Muscle of leg (tissue), 3 donors: ENCODE measurements at regions not wholly inside any gene's neighbourhood (a gene's known extent, or its start where the extent isn't known, plus 50 kb on each side); places are given as distances from the start of the nearest gene placed in this dataset.

ENCODE experiments used
- DNase-seq: peaks from one replicate; pipeline ENCODE4 v3.0.0; 2013
- H3K27ac ChIP-seq: one replicate; pipeline ENCODE4 v1.5.1; 2013; ENCODE audit warnings: mild to moderate bottlenecking, low read length, control low read depth
- H3K27me3 ChIP-seq: one replicate; pipeline ENCODE4 v1.6.1; 2013; ENCODE audit warnings: low read length; ENCODE audit not compliant: control insufficient read depth, insufficient read depth
- H3K36me3 ChIP-seq: one replicate; pipeline ENCODE4 v1.6.1; 2013; ENCODE audit warnings: low read length; ENCODE audit not compliant: control insufficient read depth, insufficient read depth
- H3K4me1 ChIP-seq: one replicate; pipeline ENCODE4 v1.6.1; 2013; ENCODE audit warnings: low read length; ENCODE audit not compliant: control insufficient read depth, insufficient read depth
- H3K4me3 ChIP-seq: one replicate; pipeline ENCODE4 v1.5.1; 2013; ENCODE audit warnings: low read length, control low read depth
- H3K9me3 ChIP-seq: replicated peaks from 2 replicates; pipeline ENCODE4 v1.6.1; 2013; ENCODE audit warnings: low read depth, low read length; ENCODE audit not compliant: control insufficient read depth
- WGBS: methylation state at CpG from one replicate; pipeline ENCODE4 v1.1.5; 2013; ENCODE audit warnings: missing lambda C conversion rate; ENCODE audit not compliant: insufficient coverage; 5-methylcytosine and 5-hydroxymethylcytosine counted together

DNA sequence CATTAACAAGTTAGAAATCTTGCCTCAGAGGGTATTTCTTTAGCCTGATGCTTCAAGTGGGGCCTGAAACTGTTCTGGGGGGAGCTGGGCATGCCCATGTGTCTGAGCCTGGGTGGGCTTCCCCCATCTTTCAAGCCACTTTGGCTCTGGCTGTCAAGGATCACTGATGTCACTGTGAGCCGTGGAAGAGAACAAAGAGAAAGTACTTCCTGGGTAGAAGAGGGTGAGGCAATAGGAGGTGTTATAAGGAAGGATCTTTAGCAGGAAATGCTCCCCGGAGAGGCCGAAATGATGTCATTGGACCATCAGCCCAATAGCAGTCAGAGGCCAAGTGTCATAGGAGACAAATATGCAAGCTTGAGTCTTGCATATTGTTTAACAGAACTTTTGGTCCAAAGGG is 228.4 kb upstream of the MEX3C start:
- DNase-seq, result no peak
- Histone ChIP-seq H3K4me1 (no peaks in the 10 kb centered on the region), H3K9me3 (no peaks in the 10 kb centered on the region), H3K27ac (no peak overlapping the region), H3K4me3 (no peak overlapping the region), H3K36me3 (no peaks in the 10 kb centered on the region), H3K27me3 (no peaks in the 10 kb centered on the region)
- 61% methylated on average over 3 of the region's 3 CpGs for WGBS

DNA sequence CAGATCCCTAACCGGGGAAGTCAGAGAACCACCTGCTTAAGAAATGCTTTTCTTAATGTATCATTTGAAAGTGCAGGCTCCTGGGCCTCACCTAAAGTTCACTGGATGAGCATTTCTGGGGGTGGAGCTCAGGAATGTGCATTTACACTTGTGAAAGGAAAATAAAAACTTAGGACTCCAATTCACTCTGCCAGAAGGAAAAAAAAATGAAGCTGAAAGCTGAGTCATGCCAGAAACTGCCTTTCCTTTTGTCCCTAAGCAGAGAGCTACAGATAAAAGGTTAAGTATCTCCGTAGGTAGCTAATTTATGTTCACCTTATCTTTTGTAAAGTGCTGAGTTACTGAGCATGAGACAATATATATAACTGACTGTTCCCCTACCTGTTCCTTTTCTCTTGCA is 229.5 kb upstream of the MEX3C start:
- WGBS, result no CpG with 5 or more reads among the region's 2 CpGs

DNA sequence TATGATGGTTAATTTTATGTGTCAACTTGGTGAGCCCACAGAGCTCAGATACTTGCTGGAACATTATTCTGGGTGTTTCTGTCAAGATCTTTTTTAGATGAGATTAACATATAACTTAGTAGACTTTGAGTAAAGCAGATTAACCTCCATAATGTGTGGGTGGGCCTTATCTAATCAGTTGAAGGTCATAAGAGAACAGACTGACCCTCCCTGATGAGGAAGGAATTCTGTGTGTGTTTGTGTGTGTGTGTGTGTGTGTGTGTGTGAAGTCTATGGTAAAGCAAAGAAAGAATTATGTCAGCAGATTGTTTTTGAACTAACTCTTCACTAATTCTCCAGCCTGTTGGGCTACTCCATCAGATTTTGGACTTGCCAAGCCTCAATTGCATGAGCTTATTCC is 232.2 kb upstream of the MEX3C start:
- no peaks in the 10 kb centered on the region for H3K36me3 ChIP-seq
- H3K9me3 ChIP-seq, result no peaks in the 10 kb centered on the region
- DNase-seq, result no peak
- no peaks in the 10 kb centered on the region for H3K4me1 ChIP-seq
- no peak overlapping the region for H3K4me3 ChIP-seq
- no peaks in the 10 kb centered on the region for H3K27me3 ChIP-seq
- H3K27ac ChIP-seq, result no peak overlapping the region

More for the DNA sequence above, 229.5 kb upstream of the MEX3C start:
- no peaks in the 10 kb centered on the region for H3K9me3 ChIP-seq
- no peaks in the 10 kb centered on the region for H3K4me1 ChIP-seq
- no peak overlapping the region for H3K27ac ChIP-seq
- no peaks in the 10 kb centered on the region for H3K36me3 ChIP-seq
- DNase-seq, result peak; percentile 3
- no peaks in the 10 kb centered on the region for H3K27me3 ChIP-seq
- no peak overlapping the region for H3K4me3 ChIP-seq

DNA sequence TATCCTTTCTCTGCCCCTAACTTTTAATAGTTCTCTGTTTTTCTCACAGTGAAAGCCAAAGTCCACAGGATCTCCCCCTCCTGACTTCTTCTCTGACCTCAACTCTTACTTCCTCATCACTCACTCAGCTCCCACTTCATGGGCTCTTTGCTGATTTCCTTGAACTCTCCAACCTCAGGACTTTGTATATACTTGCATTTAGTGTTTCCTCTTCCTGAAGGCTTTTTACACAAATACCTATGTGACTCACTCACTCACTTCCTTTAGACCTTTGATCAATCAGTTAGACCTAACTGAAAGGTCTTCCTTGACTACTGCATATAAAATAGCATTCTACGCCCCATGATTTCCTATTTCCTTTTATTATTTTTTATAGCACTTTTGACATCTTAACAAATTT is 233.1 kb upstream of the MEX3C start:
- WGBS, result no CpG with 5 or more reads among the region's 1 CpG
- H3K4me3 ChIP-seq, result no peak overlapping the region

DNA sequence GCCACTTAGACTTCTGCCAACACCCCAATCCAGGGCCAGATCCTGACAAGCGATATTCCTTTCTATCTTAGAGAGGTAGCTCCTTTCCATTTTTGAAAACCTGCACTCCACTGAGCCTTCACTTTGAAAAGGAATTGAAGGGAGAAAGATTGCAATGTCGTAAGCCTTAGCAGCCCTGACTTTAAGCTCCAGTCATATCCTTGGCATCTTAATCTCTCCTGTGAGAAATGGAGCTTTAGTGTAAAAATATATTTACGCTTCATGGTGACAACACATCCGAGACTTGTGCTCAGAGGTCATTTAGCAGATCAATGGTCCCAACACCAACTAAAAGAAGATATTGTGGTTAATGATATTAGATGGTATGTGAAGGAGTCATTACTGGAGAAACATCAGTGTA is 235.8 kb upstream of the MEX3C start:
- no peaks in the 10 kb centered on the region for H3K36me3 ChIP-seq
- DNase-seq, result no peak
- H3K27me3 ChIP-seq, result no peaks in the 10 kb centered on the region
- H3K4me1 ChIP-seq, result no peaks in the 10 kb centered on the region
- no peaks in the 10 kb centered on the region for H3K9me3 ChIP-seq
- no peak overlapping the region for H3K4me3 ChIP-seq
- whole genome bisulfite sequencing, result no CpG with 5 or more reads among the region's 4 CpGs
- no peak overlapping the region for H3K27ac ChIP-seq

More for the DNA sequence above, 233.1 kb upstream of the MEX3C start:
- Histone ChIP-seq H3K4me1 (no peaks in the 10 kb centered on the region), H3K9me3 (no peaks in the 10 kb centered on the region), H3K36me3 (no peaks in the 10 kb centered on the region), H3K27ac (no peak overlapping the region), H3K27me3 (no peaks in the 10 kb centered on the region)
- DNase-seq, result no peak

DNA sequence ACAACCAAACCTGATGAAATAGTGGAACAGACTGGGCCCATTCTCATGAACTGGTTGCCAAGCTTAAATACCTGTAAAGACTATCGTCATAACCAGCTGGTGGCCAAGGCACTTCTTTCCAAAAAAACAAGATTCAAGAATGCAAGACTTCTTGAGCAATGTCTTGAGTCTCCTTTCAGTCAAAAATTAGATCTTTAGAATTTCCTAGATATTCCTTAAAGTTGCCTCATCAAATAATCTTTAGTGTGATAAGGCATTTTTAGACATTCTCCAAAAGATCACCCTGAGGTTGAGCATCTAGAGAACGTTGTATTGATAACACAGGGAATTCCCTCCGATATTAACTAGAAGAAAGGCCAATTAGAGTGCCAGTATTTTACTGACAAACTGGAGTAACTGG is 236.4 kb upstream of the MEX3C start:
- Histone ChIP-seq H3K27me3 (no peaks in the 10 kb centered on the region), H3K9me3 (no peaks in the 10 kb centered on the region), H3K36me3 (no peaks in the 10 kb centered on the region), H3K4me1 (no peaks in the 10 kb centered on the region), H3K27ac (no peak overlapping the region), H3K4me3 (no peak overlapping the region)
- DNase-seq, result no peak
- no CpG with 5 or more reads among the region's 3 CpGs for WGBS

DNA sequence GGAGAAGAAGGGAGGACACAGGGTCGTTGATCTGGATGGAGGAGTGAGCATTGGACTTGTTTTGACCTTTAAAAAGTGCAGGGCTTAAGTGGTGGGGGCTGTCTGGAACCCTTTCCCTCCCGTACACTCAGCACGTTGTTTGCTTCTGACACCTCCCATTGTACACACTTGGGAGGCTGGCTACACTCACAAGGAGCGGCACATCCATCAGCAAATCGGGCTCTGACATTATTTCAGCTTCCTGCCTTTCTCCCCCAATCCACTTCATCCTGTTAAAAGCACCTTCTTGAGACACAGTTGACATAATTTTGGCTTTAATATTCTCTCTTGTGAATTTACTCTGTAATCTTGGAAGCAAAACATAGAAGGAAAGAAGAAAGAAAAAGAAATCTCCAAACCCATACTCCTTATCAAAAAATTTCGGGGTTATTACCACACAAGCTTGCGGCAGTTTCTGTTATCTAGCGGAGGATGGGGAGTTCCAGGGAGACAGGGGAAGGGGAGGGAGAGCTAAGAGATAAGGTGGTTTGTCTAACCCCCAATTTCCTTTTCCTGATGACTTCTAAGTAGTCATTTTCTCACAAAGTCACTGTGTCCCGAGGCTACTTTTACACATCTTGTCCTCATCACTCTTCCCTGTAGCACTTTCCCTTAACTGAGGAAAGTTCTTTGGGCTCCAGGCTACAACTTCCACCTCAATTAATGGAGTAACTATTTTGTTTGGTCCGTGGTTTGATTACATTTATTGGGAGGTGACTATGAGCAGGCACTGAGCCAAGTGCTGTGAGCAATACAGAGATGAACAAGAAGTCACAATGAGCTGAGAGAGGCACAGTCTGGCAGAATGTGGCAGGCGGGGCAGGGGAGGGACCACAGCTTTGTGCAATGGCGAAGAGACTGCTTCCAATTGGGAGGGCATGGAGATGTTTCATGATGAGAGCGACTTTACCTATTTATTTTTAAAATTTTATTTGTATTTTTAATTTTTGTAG is 240.1 kb upstream of the MEX3C start:
- WGBS, result 45% methylated on average over 3 of the region's 13 CpGs
- H3K36me3 ChIP-seq, result no peaks in the 10 kb centered on the region
- no peaks in the 10 kb centered on the region for H3K4me1 ChIP-seq
- H3K27ac ChIP-seq, result no peak overlapping the region
- no peak for DNase-seq
- no peaks in the 10 kb centered on the region for H3K9me3 ChIP-seq
- no peak overlapping the region for H3K4me3 ChIP-seq
- no peaks in the 10 kb centered on the region for H3K27me3 ChIP-seq

DNA sequence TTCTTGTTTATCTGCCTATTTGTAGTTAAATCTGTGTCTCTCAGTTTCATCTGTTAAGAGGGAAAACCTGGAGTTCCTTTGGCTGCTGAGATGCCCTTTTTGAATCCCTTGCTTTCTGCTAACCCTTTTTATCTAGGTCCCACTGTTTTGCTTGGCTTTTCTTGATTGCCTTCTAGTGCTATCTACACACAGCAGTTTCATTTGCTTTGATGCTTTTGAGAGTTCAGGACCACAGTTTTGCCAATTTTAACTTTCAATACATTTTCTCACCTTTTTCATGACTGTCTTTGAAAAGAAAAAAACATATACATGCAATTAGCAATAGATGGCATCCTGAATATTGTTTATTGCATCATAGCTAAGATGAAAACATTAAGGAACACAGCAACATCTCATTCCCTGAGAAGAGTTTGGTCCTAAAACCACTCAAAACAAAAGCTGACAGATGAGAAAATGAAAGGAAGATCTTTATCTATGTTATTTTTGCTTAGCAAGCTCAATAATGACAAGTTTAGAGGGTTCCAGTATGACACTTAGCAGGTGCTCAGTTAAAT is 241.4 kb upstream of the MEX3C start:
- no peaks in the 10 kb centered on the region for H3K36me3 ChIP-seq
- H3K9me3 ChIP-seq, result no peaks in the 10 kb centered on the region
- DNase-seq, result no peak
- H3K27me3 ChIP-seq, result no peaks in the 10 kb centered on the region
- no peak overlapping the region for H3K4me3 ChIP-seq
- no peak overlapping the region for H3K27ac ChIP-seq
- H3K4me1 ChIP-seq, result no peaks in the 10 kb centered on the region

DNA sequence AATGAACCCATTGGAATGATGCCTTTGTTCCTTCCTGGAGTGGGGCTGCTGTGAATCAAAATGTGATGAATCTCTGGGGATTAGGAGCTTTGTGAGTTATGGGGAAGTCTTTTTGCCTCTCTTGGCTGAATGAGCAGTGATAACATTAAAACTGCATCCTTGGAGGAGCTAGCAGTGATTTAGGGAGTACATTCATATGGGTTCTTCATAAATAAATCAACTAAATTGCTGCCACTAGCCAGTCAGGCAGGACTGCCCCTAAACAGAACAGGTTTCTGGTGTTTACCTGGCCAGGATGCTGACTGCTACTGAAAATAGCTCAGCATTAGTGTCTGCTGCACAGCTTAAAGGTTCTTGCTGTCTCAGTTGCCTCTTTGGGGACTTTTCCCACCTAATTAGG is 244.5 kb upstream of the MEX3C start:
- no peak overlapping the region for H3K4me3 ChIP-seq
- DNase-seq, result no peak
- no peaks in the 10 kb centered on the region for H3K36me3 ChIP-seq
- H3K9me3 ChIP-seq, result no peaks in the 10 kb centered on the region
- no peaks in the 10 kb centered on the region for H3K27me3 ChIP-seq
- peaks cover under 1% of the 10 kb centered on the region for H3K4me1 ChIP-seq
- H3K27ac ChIP-seq, result no peak overlapping the region

DNA sequence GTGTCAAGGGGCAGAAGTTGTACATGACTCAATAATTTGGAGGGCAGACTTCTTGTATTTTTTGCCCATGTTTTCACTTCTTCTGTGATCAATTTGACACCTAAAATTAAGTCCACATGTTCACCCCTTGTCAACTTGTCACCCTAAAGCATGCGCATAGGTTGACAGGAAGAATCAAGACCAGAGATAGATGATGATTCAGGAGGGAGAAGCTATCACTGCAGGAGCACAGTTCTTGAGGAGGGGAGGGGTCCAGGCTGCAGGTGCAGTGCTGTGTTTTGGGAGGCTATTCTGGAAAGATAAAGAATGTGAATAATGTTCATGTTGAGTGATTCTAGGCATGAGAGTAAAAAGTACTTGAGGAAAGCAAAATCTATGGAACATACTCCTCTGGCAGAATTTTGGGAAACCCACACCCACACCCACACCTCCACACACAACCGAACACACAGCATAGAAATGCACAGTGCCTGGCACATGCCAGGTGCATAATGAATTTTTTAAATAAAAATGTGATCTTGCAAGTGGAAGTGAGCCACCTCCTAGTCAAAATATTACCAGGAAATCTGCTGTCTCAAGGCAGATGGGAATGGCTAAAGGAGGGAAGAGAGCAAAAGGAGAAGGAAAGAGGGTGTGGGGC is 249.2 kb upstream of the MEX3C start:
- Histone ChIP-seq H3K9me3 (no peaks in the 10 kb centered on the region), H3K4me3 (no peak overlapping the region), H3K27ac (no peak overlapping the region), H3K36me3 (no peaks in the 10 kb centered on the region), H3K4me1 (peaks cover 14% of the 10 kb centered on the region), H3K27me3 (no peaks in the 10 kb centered on the region)
- 63% methylated on average over 1 of the region's 2 CpGs for WGBS
- DNase-seq, result no peak
